Neural cell (in vitro differentiated cells): ENCODE measurements at regions not wholly inside any gene's neighbourhood (a gene's known extent, or its start where the extent isn't known, plus 50 kb on each side); places are given as distances from the start of the nearest gene placed in this dataset.

Source experiments
- H2AFZ ChIP-seq: fragments of 200-600, 300-800 bp; sonication (generic), shearing (Covaris generic); 2 replicates; pipeline ENCODE4 v1.6.0; 2014; ENCODE audit warnings: low read depth, mild to moderate bottlenecking, antibody characterized with exemption, low read length, moderate library complexity
- H3F3A ChIP-seq: fragments of 200-600 bp; shearing (Covaris generic); 2 replicates; pipeline ENCODE4 v1.6.1; 2016; ENCODE audit warnings: mild to moderate bottlenecking, moderate library complexity, mixed read lengths, antibody characterized with exemption, low read length; ENCODE audit not compliant: insufficient read depth, poor library complexity, severe bottlenecking
- H3K27ac ChIP-seq: fragments of 200-600, 300-800 bp; sonication (generic), shearing (Covaris generic); 2 replicates; pipeline ENCODE4 v1.5.1; 2014; ENCODE audit warnings: mild to moderate bottlenecking, low read length, moderate library complexity
- H3K27me3 ChIP-seq: fragments of 300-800, 200-600 bp; sonication (generic), shearing (Covaris generic); 2 replicates; pipeline ENCODE4 v1.6.0; 2014; ENCODE audit warnings: mild to moderate bottlenecking, low read depth, low read length, moderate library complexity; ENCODE audit not compliant: insufficient read depth
- H3K36me3 ChIP-seq: fragments of 300-800, 200-600 bp; sonication (generic), shearing (Covaris generic); 2 replicates; pipeline ENCODE4 v1.5.1; 2014; ENCODE audit warnings: mild to moderate bottlenecking, antibody characterized with exemption, low read length, moderate library complexity; ENCODE audit not compliant: insufficient read depth
- H3K4me2 ChIP-seq: fragments of 300-800, 200-600 bp; sonication (generic), shearing (Covaris generic); 2 replicates; pipeline ENCODE4 v1.6.0; 2014; ENCODE audit warnings: mild to moderate bottlenecking, low read length
- H3K4me3 ChIP-seq: fragments of 300-800, 200-600 bp; sonication (generic), shearing (Covaris generic); 2 replicates; pipeline ENCODE4 v1.5.1; 2014; ENCODE audit warnings: mild to moderate bottlenecking, low read length, moderate library complexity
- H3K79me2 ChIP-seq: fragments of 200-600 bp; shearing (Covaris generic); replicated peaks from 2 replicates; pipeline ENCODE4 v1.6.0; 2014; ENCODE audit warnings: mild to moderate bottlenecking, low read length, moderate library complexity; ENCODE audit not compliant: insufficient read depth
- H3K9ac ChIP-seq: fragments of 300-800, 200-600 bp; sonication (generic), shearing (Covaris generic); 2 replicates; pipeline ENCODE4 v1.6.1; 2016; ENCODE audit warnings: mild to moderate bottlenecking, low read length, mixed read lengths
- H3K9me2 ChIP-seq: fragments of 200-600 bp; shearing (Covaris generic); 2 replicates; pipeline ENCODE4 v1.6.1; 2016; ENCODE audit warnings: mild to moderate bottlenecking, low read length, mixed read lengths; ENCODE audit not compliant: insufficient read depth
- H3K9me3 ChIP-seq: fragments of 200-600, 300-800 bp; sonication (generic), shearing (Covaris generic); 2 replicates; pipeline ENCODE4 v1.6.1; 2016; ENCODE audit warnings: mild to moderate bottlenecking, mixed run types, low read length, moderate library complexity, mixed read lengths
- H4K20me1 ChIP-seq: fragments of 200-600 bp; shearing (Covaris generic); 2 replicates; pipeline ENCODE4 v1.6.1; 2016; ENCODE audit warnings: mild to moderate bottlenecking, mixed run types; ENCODE audit not compliant: insufficient read depth
- CTCF ChIP-seq: fragments of 450-650 bp; IDR thresholded peaks from 2 replicates; pipeline ENCODE4 v1.5.1; 2014; ENCODE audit warnings: antibody characterized with exemption, mild to moderate bottlenecking, moderate library complexity; ENCODE audit not compliant: poor library complexity, severe bottlenecking
- EP300 ChIP-seq: fragments of 450-650 bp; conservative IDR thresholded peaks from 2 replicates; pipeline ENCODE4 v1.6.1; 2014; ENCODE audit warnings: antibody characterized with exemption, mild to moderate bottlenecking, moderate library complexity; ENCODE audit not compliant: poor library complexity, severe bottlenecking
- EZH2 ChIP-seq: fragments of 200-600, 300-800 bp; shearing (Covaris generic), sonication (generic); IDR thresholded peaks from 2 replicates; pipeline ENCODE4 v1.6.1; 2014; ENCODE audit warnings: antibody characterized with exemption, low read length, borderline replicate concordance, mild to moderate bottlenecking; ENCODE audit not compliant: insufficient read depth, poor library complexity, severe bottlenecking
- MXI1 ChIP-seq: fragments of 450-650 bp; conservative IDR thresholded peaks from 2 replicates; pipeline ENCODE4 v1.6.1; 2014; ENCODE audit warnings: antibody characterized with exemption, mild to moderate bottlenecking; ENCODE audit not compliant: poor library complexity, severe bottlenecking
- POLR2AphosphoS5 ChIP-seq: IDR thresholded peaks from 2 replicates; pipeline ENCODE4 v1.6.1; 2012
- RAD21 ChIP-seq: fragments of 450-650 bp; conservative IDR thresholded peaks from 2 replicates; pipeline ENCODE4 v1.6.1; 2014; ENCODE audit warnings: antibody characterized with exemption, mild to moderate bottlenecking, moderate library complexity
- REST ChIP-seq: IDR thresholded peaks from 2 replicates; pipeline ENCODE4 v1.6.1; 2012; ENCODE audit warnings: borderline replicate concordance
- SMC3 ChIP-seq: fragments of 450-650 bp; conservative IDR thresholded peaks from 2 replicates; pipeline ENCODE4 v1.6.1; 2014; ENCODE audit warnings: antibody characterized with exemption, mild to moderate bottlenecking, moderate library complexity; ENCODE audit not compliant: poor library complexity
- TAF1 ChIP-seq: IDR thresholded peaks from 2 replicates; pipeline ENCODE4 v1.6.1; 2012; ENCODE audit warnings: low read depth

GRCh38 chr2:129170570-129170969 is 808.9 kb upstream of the RAB6C start:
- Histone ChIP-seq H3K9me3 (no peaks in the 10 kb centered on the region), H3K27ac (no peak overlapping the region), H3K9ac (no peak overlapping the region), H3K9me2 (no peaks in the 10 kb centered on the region), H3K4me2 (no peak overlapping the region), H4K20me1 (no peaks in the 10 kb centered on the region), H3K36me3 (no peaks in the 10 kb centered on the region), H3K27me3 (no peaks in the 10 kb centered on the region), H3F3A (no peaks in the 10 kb centered on the region), H3K4me3 (no peak overlapping the region), H3K79me2 (no peaks in the 10 kb centered on the region), H2AFZ (no peak overlapping the region)
- TF ChIP-seq EZH2 (no peak), EP300 (no peak), TAF1 (no peak), CTCF (no peak), POLR2AphosphoS5 (no peak), RAD21 (no peak), SMC3 (no peak), REST (no peak), MXI1 (no peak)

GRCh38 chr2:129174143-129174542 is 805.3 kb upstream of the RAB6C start:
- H3K9me3 ChIP-seq = no peaks in the 10 kb centered on the region
- H3K4me3 ChIP-seq = no peak overlapping the region
- no peak for TF ChIP-seq MXI1
- no peak for TF ChIP-seq CTCF
- TF ChIP-seq REST = no peak
- TF ChIP-seq SMC3 = no peak
- TF ChIP-seq EP300 = no peak
- no peak for TF ChIP-seq POLR2AphosphoS5
- TF ChIP-seq RAD21 = no peak
- TF ChIP-seq EZH2 = no peak
- TF ChIP-seq TAF1 = no peak
- no peak overlapping the region for H3K9ac ChIP-seq
- H3K9me2 ChIP-seq = no peaks in the 10 kb centered on the region
- no peak overlapping the region for H3K27ac ChIP-seq
- no peak overlapping the region for H2AFZ ChIP-seq
- H3K4me2 ChIP-seq = no peak overlapping the region
- H3K36me3 ChIP-seq = no peaks in the 10 kb centered on the region
- no peaks in the 10 kb centered on the region for H4K20me1 ChIP-seq
- no peaks in the 10 kb centered on the region for H3K27me3 ChIP-seq
- H3K79me2 ChIP-seq = no peaks in the 10 kb centered on the region
- no peaks in the 10 kb centered on the region for H3F3A ChIP-seq
